ENCODE measurements at regions not wholly inside any gene's neighbourhood (a gene's known extent, or its start where the extent isn't known, plus 50 kb on each side); places are given as distances from the start of the nearest gene placed in this dataset.

- Histone ChIP-seq H3K9ac (no peak overlapping the region), H3K27ac (no peak overlapping the region), H2AFZ (no peak overlapping the region), H3K4me1 (no peaks in the 10 kb centered on the region), H3K4me3 (ENCODE audit: low read depth, low read length) (no peak overlapping the region), H3K27me3 (ENCODE audit: control insufficient read depth, insufficient read depth, low read length) (no peaks in the 10 kb centered on the region), H3K36me3 (ENCODE audit: control insufficient read depth, insufficient read depth, low read length) (no peaks in the 10 kb centered on the region), H3K4me2 (ENCODE audit: low read length) (no peak overlapping the region), H3K79me2 (no peaks in the 10 kb centered on the region), H3K9me3 (ENCODE audit: control insufficient read depth, low read length) (no peaks in the 10 kb centered on the region)
- TF ChIP-seq, protein P1, sequence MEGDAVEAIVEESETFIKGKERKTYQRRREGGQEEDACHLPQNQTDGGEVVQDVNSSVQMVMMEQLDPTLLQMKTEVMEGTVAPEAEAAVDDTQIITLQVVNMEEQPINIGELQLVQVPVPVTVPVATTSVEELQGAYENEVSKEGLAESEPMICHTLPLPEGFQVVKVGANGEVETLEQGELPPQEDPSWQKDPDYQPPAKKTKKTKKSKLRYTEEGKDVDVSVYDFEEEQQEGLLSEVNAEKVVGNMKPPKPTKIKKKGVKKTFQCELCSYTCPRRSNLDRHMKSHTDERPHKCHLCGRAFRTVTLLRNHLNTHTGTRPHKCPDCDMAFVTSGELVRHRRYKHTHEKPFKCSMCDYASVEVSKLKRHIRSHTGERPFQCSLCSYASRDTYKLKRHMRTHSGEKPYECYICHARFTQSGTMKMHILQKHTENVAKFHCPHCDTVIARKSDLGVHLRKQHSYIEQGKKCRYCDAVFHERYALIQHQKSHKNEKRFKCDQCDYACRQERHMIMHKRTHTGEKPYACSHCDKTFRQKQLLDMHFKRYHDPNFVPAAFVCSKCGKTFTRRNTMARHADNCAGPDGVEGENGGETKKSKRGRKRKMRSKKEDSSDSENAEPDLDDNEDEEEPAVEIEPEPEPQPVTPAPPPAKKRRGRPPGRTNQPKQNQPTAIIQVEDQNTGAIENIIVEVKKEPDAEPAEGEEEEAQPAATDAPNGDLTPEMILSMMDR (IDR thresholded peaks at IDR 0.05), result no peak
These were observed 128.0 kb upstream of the RASSF8 start for GRCh38 chr12:25830456-25830855.

DNA sequence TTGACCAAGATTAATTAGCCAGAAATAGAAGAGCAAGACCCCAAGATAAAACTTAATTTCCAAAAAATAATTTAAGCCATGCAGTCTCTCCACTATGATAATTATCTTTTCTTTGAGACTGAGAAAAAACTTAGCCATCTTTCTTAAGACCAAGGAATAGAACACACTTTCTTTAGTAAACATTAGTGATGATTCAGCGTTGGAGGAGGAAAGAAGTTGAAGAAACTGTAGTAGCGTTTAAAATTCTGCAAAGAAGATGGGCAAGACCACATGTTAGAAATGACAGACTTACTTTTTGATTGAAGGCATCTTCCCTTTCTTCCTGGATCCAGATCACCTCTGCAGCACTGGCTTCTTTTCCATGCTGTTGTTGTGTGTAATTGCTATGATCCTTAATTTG, 124.8 kb upstream of the RASSF8 start:
- no peak overlapping the region for H3K4me2 ChIP-seq (ENCODE audit: low read length)
- H3K27ac ChIP-seq, result no peak overlapping the region
- H3K4me1 ChIP-seq, result no peaks in the 10 kb centered on the region
- H3K9me3 ChIP-seq (ENCODE audit: control insufficient read depth, low read length), result no peaks in the 10 kb centered on the region
- no peak overlapping the region for H2AFZ ChIP-seq
- H3K27me3 ChIP-seq (ENCODE audit: control insufficient read depth, insufficient read depth, low read length), result no peaks in the 10 kb centered on the region
- H3K4me3 ChIP-seq (ENCODE audit: low read depth, low read length), result no peak overlapping the region
- no peaks in the 10 kb centered on the region for H3K79me2 ChIP-seq
- TF ChIP-seq, protein P1 (IDR thresholded peaks at IDR 0.05), result no peak
- no peaks in the 10 kb centered on the region for H3K36me3 ChIP-seq (ENCODE audit: control insufficient read depth, insufficient read depth, low read length)
- no peak overlapping the region for H3K9ac ChIP-seq

DNA sequence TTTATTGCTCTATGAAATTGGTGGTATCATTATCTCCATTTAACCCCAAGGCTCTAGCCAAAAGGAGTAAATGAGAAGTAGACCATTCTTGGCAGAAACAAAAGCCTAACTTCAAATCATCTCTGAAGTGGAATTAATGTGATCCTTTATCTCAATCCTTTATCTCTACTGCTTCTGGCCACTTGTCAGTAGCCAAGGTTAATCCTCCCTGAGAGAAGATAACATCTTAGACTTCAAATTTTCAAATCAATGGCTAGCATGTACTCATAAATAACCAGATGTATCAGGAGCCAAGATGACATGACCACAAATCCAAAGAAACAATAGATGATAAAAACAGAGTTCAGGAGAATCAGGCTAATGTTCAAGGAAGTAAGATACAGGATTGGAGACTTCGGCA, 123.1 kb upstream of the RASSF8 start:
- Histone ChIP-seq H3K27ac (no peak overlapping the region), H3K9me3 (ENCODE audit: control insufficient read depth, low read length) (no peaks in the 10 kb centered on the region), H3K4me2 (ENCODE audit: low read length) (no peak overlapping the region), H3K36me3 (ENCODE audit: control insufficient read depth, insufficient read depth, low read length) (no peaks in the 10 kb centered on the region), H3K9ac (no peak overlapping the region), H3K4me1 (no peaks in the 10 kb centered on the region), H3K79me2 (no peaks in the 10 kb centered on the region), H3K27me3 (ENCODE audit: control insufficient read depth, insufficient read depth, low read length) (no peaks in the 10 kb centered on the region), H3K4me3 (ENCODE audit: low read depth, low read length) (no peak overlapping the region), H2AFZ (no peak overlapping the region)
- TF ChIP-seq, protein P1 (IDR thresholded peaks at IDR 0.05), result no peak

GRCh38 chr12:25838007-25838406, 120.5 kb upstream of the RASSF8 start:
- H3K9ac ChIP-seq, result no peak overlapping the region
- H3K27me3 ChIP-seq (ENCODE audit: control insufficient read depth, insufficient read depth, low read length), result no peaks in the 10 kb centered on the region
- H3K9me3 ChIP-seq (ENCODE audit: control insufficient read depth, low read length), result no peaks in the 10 kb centered on the region
- H3K79me2 ChIP-seq, result no peaks in the 10 kb centered on the region
- H3K4me1 ChIP-seq, result no peaks in the 10 kb centered on the region
- TF ChIP-seq, protein P1 (IDR thresholded peaks at IDR 0.05), result no peak
- no peak overlapping the region for H3K4me2 ChIP-seq (ENCODE audit: low read length)
- H3K4me3 ChIP-seq (ENCODE audit: low read depth, low read length), result no peak overlapping the region
- H3K36me3 ChIP-seq (ENCODE audit: control insufficient read depth, insufficient read depth, low read length), result no peaks in the 10 kb centered on the region
- H2AFZ ChIP-seq, result no peak overlapping the region
- no peak overlapping the region for H3K27ac ChIP-seq

DNA sequence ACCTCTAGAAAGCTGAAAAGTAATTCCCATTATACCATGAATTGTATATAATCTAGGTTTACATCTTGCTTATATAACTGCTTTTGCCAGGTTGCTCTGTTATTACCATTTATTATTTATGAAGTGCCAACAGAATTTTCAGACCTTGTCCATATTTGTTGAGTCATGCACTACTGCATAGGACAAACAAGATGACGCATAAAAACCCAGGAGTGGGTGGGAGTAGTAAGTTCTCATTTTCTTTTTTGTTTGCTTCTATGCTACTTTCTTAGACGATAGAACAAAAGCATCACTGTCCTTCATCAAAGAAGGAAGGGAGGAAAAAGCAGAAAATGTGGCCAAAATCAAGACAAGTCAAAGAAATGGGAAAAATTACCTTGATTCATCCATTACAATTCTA, 119.0 kb upstream of the RASSF8 start:
- TF ChIP-seq, protein P1 (IDR thresholded peaks at IDR 0.05), result no peak
- H3K9ac ChIP-seq, result no peak overlapping the region
- H3K79me2 ChIP-seq, result no peaks in the 10 kb centered on the region
- no peak overlapping the region for H3K4me3 ChIP-seq (ENCODE audit: low read depth, low read length)
- no peaks in the 10 kb centered on the region for H3K36me3 ChIP-seq (ENCODE audit: control insufficient read depth, insufficient read depth, low read length)
- no peaks in the 10 kb centered on the region for H3K9me3 ChIP-seq (ENCODE audit: control insufficient read depth, low read length)
- no peak overlapping the region for H2AFZ ChIP-seq
- no peaks in the 10 kb centered on the region for H3K27me3 ChIP-seq (ENCODE audit: control insufficient read depth, insufficient read depth, low read length)
- H3K4me2 ChIP-seq (ENCODE audit: low read length), result no peak overlapping the region
- H3K27ac ChIP-seq, result no peak overlapping the region
- no peaks in the 10 kb centered on the region for H3K4me1 ChIP-seq
